NCI-H345 treated with DMSO at 0.1 percent for 48 hours (cell line): ENCODE measurements at regions not wholly inside any gene's neighbourhood (a gene's known extent, or its start where the extent isn't known, plus 50 kb on each side); places are given as distances from the start of the nearest gene placed in this dataset.

ENCODE experiments used
- DNase-seq: peaks from one replicate; lab custom pipeline; 2025; ENCODE audit not compliant: unreplicated experiment; lab: John Stamatoyannopoulos, UW

DNA sequence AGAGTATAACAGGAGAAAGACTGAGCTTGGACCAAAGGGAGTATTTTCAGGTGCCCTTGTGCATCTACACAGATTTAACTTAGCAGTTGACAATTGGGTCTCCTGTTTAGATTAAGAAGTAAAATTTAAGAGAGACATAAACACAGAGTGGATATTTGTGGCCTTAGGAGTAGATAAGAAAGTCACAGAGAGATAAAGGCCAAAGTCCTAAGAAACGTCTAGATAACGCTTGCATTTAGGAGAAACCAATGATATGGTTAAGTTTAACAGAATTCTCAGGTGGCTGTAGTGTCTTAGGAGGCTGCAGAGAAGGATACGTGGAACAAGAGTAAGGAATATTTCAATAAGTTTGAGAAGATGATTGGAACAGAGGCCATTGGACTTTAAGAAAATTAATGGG is 155.0 kb upstream of the DAB2 start:
- no peak for DNase-seq

DNA sequence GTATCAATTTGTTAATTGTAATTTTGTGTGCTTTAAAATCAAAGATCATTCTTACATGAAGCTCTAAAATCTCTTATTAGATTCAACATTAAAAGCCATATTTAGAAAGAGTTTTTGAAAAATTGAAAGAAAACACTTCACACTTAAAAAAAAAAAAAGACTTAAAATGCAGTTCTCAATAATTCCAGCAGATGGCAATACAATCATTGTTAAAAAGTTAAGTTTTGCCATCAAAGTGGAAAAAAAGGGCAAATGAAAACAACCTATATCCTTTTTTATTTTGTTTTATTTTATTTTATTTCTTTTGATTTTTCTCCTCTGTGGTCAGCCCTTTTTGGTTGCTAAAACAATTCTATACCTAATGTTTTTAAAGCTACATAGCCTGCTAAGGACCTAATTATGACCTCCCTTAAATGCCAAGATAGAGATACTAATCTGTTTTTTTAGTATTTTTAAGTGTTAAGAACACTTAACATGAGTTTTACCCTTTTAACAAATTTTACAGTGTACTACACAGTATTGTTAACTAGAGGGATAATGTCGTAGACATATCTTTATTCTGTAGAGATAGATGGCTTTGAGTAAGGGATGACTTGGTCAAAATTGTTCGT is 154.2 kb upstream of the DAB2 start:
- no peak for DNase-seq

DNA sequence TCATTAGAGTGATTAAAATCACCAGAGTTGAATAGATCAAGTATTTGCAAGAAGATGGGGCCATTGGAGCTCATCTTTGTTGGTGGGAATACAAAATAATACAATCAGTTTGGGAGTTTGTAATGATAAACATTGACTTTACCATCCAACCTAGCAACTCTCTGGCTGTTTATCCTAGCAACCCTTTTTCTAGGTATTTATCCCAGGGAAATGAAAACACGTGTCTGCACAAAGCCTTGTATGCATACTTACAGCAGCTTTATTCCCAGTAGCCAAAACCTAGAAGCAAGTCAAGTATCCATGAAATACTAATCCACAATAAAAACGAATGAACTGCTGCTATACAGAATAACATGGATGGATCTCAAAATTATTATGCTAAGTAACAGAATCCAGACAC is 152.7 kb upstream of the DAB2 start:
- DNase-seq, result no peak

DNA sequence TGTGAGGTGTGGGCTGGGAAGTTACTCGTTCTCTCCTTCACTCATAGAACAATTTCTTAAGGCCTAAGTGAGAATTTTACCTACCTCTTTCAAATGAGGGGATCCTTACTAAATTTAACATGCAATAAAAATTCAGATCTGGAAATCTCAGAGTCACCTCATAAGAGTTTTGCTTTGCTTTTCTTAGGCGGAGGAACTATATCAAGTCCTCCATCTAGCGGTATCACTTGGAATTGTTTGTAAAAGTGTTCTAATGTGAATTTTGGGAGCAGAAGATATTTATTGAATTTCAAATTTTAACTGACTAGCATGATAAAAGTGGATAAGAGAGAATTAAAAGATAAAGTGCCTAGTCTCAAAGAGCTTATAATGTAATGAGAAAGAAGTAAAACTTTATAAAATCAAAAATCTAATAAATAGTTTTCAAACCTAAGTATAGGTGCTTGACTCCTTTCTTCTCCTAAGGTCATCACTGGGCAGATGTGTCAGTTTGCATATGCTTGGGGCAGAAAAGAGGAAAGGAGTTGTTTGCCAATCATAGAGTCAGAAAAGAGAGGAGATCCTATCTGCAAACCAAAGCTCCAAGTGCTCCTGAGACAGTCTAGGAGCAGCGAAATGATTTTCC is 145.7 kb upstream of the DAB2 start:
- no peak for DNase-seq

DNA sequence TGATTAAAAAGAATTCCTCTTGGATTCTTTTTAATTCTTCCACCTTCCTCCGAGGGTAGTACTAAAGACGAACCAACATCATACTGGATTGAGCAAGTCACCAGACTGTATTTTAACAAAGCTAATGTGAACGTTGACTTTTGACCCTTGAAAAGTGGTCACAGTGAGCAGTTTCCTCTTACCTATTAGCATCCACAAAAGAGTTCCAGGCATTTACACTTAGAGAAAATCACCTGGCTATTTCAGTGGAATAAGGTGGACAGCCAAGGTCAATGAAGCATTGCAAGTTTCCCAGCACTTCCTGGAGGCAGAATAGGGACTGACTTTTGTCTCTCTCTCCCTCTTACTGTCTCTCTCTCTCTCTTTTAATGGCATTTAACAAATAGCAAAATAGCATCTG is 145.1 kb upstream of the DAB2 start:
- no peak for DNase-seq

DNA sequence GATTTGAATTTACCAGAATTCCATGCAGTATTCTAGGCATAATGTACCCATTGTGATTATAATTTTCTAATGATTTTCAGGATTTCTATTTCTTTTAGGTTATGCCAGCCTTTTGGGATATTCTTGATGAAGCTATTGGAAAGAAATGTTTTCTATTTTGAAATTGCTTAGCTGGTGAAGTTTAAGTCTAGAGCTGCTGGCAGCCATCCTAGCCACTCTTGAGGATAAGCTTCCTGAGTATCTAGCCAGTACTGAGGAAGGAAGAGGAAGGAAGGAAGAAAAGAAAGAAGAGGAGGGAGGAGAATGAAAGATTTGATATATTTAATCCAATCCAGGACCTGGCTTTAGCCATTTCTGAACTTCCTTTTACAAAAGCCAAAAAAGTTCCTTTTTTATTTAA is 142.1 kb upstream of the DAB2 start:
- DNase-seq, result no peak

DNA sequence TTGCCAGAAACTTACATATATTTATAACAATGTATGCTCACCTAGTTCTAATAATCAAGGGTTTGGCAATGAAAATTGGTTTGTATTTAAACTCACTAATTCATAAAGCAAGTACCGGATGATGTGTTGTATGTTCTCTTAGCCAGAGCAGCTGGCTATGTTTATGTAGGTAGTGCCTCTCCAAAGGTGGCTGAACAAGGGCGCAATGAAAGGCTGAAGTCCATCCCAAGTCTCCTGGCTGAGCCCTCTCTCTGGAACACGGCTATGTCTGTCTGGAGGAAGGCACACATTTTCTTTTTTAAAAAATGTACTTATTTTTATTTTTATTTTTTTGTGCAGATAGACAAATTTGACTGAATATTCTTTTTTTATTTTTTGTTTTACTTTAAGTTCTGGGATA is 141.2 kb upstream of the DAB2 start:
- DNase-seq, result no peak

DNA sequence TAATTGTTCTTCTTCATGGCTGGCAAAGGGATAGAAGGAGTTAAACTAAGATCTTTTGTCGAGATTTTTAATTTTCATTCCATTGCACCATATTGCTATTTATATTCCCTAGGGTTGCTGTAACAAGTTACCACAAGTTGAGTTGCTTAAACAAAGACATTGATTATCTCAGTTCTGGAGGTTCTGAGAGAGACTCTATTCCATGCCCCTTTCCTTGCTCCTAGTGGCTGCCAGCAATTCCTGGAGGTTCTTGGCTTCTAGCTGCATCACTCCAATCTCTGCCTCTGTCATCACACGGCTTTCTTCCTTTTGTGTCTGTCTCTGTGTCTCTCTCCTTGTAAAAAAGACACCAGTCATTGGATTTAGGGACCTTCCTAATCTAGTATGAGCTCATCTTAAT is 136.6 kb upstream of the DAB2 start:
- no peak for DNase-seq

DNA sequence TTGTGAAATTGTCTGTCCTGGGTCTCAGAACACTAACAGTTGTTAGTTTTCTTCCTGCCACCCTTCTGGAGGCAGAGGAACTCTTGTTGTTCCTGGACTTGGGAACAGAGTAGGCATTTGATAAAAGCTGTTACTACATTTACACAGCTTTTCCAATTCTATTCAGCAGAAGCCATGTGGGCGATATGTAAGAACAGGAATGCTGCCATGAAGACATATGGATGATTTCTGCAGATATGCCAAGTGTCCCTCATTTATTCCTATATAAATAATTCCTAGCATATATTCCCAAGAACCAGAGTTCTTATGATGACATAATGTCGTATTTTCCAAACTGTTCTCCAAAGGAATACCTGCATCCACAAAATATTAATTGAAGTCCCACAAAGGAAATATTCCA is 135.9 kb upstream of the DAB2 start:
- no peak for DNase-seq

DNA sequence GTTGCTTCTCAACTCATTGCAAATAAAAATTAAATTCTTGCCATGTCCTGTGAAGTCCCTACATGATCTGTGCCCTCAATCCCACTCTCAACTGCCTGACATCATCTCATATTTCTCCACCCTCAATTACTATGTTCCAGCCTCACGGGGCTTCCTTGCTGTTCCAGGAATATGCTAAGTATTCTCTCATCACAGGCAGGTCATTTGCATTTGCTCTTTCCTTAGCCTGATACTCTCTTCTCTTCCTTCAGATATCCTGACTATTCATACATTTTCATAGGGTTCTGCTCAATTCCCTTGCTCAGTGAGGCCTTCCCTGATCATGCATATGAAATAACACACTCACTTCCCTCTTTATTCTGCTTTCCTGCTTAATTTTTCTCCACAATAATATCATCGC is 135.1 kb upstream of the DAB2 start:
- DNase-seq, result no peak

DNA sequence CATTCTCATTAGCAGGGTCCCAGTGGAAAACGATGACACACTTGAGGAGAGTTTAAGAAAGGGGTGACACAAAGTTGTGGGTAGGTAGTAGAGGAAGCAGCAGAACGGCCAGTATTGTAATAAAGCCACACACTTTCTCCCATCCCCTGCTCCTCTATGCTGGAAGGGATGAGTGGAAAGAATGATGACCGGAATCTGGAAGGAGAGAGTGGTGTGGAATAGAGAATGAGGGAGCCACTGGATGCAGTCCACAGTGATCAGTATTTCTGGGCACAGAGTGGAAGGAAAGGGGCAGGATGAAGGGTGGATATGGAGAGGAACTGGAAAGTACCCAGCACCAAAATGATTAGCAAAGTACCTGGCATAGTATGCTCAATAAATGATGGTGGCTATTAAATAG is 133.8 kb upstream of the DAB2 start:
- DNase-seq, result no peak

DNA sequence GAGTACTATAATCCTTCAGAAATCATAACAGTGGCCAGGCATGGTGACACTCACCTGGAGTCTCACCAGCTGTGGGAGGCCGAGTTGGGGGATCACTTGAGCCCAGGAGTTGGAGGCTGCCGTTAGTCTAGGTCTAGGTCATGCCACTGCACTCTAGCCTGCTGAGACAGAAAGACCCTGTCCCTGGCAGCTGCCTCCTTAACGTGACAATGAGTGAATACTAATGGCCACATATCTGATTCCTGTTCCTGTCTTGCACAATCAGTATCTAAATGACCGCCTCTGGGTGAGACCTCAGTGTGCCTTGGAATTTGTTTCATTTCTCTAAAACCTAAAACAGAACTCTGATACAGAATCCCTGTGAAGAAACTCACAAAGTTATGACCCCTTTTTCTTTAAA is 131.0 kb upstream of the DAB2 start:
- DNase-seq, result no peak

DNA sequence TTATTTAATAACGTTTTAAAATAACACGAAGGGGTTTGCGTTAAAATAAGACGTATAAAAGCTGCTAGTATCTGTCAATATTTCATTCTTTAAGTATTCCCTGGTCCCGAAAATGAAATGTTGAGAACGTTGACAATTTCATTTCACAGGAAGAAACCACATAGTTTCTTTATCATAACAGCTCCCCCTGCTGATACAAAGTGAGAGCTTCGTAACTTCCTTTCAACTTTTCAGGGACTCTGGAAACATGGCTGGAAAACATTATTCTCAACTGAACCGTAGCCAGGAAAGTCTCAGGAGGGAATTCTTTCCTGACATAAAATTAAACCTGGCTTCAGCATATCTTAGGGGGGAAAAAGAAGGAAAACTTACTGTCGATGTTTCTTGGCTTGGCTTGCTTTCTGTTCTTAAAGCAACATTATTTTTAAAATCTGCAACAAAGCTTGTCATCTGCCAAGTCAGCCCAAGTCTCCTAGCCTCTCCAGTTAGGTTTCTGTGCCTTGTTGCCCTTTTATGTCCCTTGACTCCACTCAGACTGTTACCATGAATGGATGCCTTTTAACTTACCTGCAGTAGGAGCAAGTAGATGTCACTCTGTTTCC is 122.9 kb upstream of the DAB2 start:
- DNase-seq, result no peak

DNA sequence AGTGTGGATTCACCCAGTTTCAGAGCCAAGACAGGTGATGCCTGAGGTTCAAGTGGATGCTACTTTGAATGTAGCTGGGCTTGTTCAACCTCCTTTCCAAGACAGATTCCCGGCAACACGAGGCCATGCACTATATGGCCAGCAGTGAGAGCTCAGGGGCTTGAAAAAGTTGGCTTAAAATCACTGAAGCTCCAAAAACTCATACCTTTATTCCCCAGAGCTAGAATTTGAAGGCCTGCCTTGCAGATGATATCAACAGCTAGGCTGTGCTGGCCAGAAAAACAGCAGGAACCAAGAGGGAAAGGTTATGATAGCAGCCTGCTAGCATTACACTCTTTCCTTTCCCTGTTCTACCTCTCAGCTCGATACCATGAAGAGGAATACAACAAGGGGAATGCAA is 120.2 kb upstream of the DAB2 start:
- DNase-seq, result no peak

DNA sequence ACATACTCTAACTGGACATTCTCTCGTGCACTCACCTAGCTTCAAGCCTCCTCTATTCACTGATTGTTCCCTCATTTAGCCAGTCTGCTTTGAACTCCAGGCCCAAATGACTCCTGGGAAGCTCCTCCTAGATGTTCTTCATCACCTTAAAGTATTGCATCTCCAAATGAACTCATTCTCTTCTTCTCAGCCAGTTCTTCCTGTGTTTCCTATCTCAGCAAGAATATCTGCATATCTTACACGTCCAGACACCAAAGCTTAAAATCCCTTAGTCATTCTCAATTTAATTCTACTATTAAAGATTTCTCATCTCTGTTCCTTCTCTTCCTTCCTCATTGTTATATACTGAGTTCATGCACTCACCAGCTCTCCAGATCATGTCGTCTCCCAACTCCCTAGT is 118.6 kb upstream of the DAB2 start:
- no peak for DNase-seq

DNA sequence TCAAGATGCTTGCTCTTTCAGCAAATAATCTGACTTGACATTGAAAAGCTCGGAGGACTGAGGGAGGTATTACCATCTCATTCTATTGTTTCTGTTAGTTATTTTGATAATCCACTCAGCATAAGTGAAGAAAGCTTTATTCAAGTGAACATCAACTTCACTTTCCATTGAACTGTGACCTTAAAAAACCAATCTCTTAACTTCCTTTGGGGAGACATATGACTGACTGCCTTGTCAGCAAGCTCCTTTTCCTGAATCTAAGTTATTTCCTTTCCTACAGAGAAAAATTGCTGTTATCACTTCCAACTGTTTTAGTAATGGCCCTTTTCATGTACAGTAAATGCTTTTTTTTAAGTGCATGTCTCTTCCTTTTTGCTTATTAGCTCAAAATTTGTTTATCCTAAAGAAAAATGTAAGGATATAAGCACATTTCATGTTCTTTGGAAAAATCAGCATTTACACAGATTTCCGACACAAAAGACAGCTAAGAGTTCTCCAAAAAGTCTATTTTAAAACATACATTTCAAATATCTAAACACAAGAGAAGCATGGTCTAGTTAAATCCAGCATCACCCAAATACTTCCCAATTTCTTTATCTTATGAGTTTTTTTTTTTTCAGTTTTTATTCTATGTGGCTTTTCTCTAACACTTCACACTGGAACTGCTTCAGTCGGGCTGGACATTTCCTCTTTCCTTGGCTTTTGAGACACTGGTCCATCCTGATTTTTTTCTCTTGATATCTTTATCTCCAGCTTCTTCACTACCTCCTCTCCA is 117.9 kb upstream of the DAB2 start:
- no peak for DNase-seq

DNA sequence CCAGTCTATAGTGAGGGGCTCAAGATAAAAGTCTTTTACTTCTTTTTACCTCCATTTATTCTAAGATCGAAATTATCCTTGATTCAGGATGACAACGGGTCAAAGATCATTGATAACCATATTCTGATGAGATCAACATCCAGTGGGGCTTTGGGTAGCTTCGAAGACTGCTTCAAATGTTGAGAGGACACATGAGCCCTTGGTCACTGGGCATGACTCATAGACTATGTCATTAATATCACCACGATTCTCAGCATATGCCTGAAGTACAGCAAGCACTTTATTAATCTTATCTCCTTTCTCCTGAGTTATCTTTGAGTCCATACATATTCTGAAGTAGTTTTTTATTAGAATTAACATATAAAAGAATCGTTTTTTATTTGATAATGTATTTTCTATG is 117.1 kb upstream of the DAB2 start:
- DNase-seq, result no peak

DNA sequence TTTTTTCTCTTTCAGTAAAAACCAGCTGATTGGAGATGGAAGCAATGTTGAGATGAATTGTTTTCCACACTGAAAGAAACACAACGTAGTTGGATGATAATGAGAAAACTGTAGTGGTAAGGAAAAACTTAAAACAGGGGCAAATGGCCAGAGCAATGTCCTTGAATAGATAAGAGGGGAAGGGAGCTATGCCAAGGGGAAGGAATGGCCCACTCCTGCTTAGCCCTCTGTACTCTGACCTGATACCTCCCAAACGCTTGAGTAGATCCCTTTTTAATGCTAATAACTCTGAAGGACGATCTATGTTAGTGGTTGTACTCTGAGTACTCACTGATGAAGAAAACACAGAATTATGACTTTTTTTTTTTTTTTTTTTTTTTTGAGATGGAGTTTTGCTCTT is 114.7 kb upstream of the DAB2 start:
- DNase-seq, result no peak

DNA sequence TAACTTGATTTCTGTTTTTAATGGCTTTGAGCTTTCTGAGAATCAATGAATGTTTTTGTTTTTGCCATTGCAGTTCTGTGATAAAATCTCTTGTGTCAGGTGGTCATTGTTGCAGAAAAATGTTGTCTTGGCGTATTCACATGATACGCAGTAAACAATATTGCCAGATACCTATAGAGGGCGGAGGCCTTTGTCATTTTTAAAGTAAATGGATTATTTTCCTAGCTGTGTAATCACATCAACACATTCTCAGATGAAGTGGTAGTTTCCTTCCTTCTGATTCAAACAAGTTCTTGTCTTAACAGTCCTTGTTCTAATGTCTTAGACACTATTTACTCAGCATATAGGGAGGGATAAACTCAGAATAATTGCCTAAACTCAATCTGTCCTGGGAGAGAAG is 109.9 kb upstream of the DAB2 start:
- DNase-seq, result no peak

DNA sequence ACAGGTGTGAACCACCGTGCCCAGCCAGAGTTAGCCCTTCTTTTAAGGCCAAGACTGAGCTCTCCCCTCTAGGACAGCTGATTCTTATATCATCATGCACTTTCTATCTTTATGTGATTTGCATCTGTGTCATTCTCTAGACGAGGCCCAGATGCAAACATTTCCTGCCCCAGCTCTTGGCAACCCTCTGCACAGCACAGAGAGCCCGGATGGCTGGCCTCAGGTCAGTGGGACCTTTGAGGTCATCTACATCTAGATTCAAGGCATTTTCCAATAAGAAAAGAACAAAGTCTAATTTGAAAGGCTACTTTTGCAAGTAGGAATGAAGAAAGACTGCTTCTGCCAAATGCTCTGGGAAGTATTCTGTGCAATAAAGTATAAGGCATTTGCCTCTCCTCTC is 109.0 kb upstream of the DAB2 start:
- DNase-seq, result no peak

DNA sequence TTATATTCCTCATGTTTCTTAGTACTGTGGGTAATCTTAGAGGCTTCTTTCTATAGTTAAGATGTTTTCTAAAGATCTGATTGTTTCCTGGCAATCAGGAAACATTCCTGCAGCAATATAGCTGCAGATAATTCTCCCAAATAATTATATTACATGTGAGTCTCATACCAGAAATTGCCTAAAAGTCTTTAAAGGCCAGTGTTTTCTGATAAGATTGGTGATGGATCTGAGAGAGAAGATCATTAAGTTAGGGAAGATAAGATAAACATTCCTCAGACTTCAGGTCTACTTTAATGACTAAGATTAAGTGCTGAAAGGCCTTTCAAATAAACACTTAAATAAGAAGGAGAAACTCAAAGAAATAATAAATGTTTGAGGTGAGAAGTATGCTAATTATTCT is 107.7 kb upstream of the DAB2 start:
- no peak for DNase-seq

DNA sequence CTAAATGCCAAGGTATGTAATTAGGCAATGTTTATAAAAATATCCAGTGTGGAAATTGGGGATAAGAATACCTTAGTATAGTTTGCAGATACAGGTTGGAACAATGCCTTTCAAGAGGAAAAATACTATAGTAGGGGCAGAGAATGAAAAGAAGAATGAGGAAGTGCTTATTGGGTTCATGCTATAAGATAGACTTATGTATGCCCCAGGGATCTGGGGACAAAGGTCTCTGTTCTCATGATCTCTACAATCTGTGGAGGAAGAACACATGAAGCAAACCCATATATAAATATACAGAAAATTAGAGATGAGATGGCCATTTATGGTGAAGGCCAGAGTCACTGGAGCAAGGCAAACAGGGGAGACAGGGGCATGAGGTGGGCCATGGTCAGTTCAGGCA is 106.5 kb upstream of the DAB2 start:
- DNase-seq, result no peak
